Chondrocyte (in vitro differentiated cells): ENCODE measurements at regions not wholly inside any gene's neighbourhood (a gene's known extent, or its start where the extent isn't known, plus 50 kb on each side); places are given as distances from the start of the nearest gene placed in this dataset.

ENCODE experiments used
- DNase-seq: peaks from one replicate; pipeline ENCODE4 v3.0.0; 2021; ENCODE audit warnings: mixed read lengths, low spot score
- H3K27ac Mint-ChIP-seq: one replicate; pipeline ENCODE4 v1.8.0; 2021; ENCODE audit warnings: mild to moderate bottlenecking, moderate library complexity, mixed read lengths; ENCODE audit not compliant: unreplicated experiment
- H3K27me3 Mint-ChIP-seq: 2 replicates; pipeline ENCODE4 v1.8.0; 2021; ENCODE audit warnings: low read depth, mixed read lengths
- H3K36me3 Mint-ChIP-seq: 2 replicates; pipeline ENCODE4 v1.8.0; 2021; ENCODE audit warnings: low read depth, mixed read lengths
- H3K4me1 Mint-ChIP-seq: 2 replicates; pipeline ENCODE4 v1.8.0; 2021; ENCODE audit warnings: low read depth, mild to moderate bottlenecking, mixed read lengths
- H3K4me3 Mint-ChIP-seq: one replicate; pipeline ENCODE4 v1.8.0; 2021; ENCODE audit warnings: mild to moderate bottlenecking, moderate library complexity, mixed read lengths; ENCODE audit not compliant: unreplicated experiment
- H3K9me3 Mint-ChIP-seq: 2 replicates; pipeline ENCODE4 v1.8.0; 2021; ENCODE audit warnings: low read depth, mixed read lengths
- CTCF ChIP-seq: fragments of 200-600 bp; sonication (generic); IDR thresholded peaks from 2 replicates; pipeline ENCODE4 v1.5.0; 2021; ENCODE audit warnings: antibody characterized with exemption, mild to moderate bottlenecking, moderate library complexity

- no peaks in the 10 kb centered on the region for H3K27me3 Mint-ChIP-seq
- no peak overlapping the region for H3K27ac Mint-ChIP-seq
- no peaks in the 10 kb centered on the region for H3K4me1 Mint-ChIP-seq
- H3K4me3 Mint-ChIP-seq: no peak overlapping the region
- no peak for DNase-seq
- TF ChIP-seq CTCF: no peak
- no peaks in the 10 kb centered on the region for H3K36me3 Mint-ChIP-seq
- H3K9me3 Mint-ChIP-seq: peaks cover 8% of the 10 kb centered on the region
Observed at GRCh38 chrX:25537699-25538098, 521.9 kb upstream of the ARX start.

DNA sequence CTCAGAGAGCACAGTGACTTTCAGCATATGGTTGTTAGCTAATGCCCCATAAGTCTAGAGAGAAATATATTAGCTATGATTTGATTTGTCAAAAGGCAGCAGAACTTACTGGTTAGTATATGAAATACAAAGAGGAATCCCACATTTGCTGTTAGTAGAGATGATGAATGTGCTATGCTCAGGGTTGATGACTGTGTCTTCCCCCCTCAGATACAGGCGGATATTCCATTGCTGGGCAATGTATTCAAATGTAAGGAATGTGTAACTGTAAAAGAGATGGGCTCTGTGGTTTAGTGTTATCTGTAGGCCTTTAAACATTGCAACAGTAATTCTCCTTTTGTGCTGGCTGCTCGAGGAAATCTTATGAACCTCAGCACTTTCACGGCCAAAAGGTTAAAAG is 528.9 kb upstream of the ARX start:
- no peaks in the 10 kb centered on the region for H3K4me1 Mint-ChIP-seq
- no peak overlapping the region for H3K27ac Mint-ChIP-seq
- no peaks in the 10 kb centered on the region for H3K27me3 Mint-ChIP-seq
- H3K4me3 Mint-ChIP-seq: no peak overlapping the region
- no peak for TF ChIP-seq CTCF
- H3K36me3 Mint-ChIP-seq: no peaks in the 10 kb centered on the region
- peaks cover 2% of the 10 kb centered on the region for H3K9me3 Mint-ChIP-seq
- no peak for DNase-seq

DNA sequence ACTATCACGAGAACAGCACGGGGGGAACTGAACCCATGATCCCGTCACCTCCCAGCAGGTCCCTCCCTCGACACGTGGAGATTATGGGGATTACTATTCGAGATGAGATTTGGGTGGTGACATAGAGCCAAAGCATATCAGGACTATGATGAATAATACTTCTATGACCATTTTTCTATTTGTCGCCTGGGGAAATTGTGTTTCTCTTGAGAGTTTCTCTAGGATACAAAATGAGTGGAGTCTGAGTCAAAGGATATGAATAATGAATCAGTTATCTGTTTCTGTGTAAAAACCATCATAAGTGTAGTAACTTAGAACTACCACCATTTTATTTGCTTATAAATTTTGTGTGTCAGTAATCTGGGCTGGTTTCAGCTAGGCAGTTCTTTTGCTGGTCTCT is 533.0 kb upstream of the ARX start:
- no peaks in the 10 kb centered on the region for H3K27me3 Mint-ChIP-seq
- no peak for DNase-seq
- no peaks in the 10 kb centered on the region for H3K9me3 Mint-ChIP-seq
- no peaks in the 10 kb centered on the region for H3K36me3 Mint-ChIP-seq
- H3K4me3 Mint-ChIP-seq: no peak overlapping the region
- no peak for TF ChIP-seq CTCF
- no peaks in the 10 kb centered on the region for H3K4me1 Mint-ChIP-seq
- no peak overlapping the region for H3K27ac Mint-ChIP-seq

DNA sequence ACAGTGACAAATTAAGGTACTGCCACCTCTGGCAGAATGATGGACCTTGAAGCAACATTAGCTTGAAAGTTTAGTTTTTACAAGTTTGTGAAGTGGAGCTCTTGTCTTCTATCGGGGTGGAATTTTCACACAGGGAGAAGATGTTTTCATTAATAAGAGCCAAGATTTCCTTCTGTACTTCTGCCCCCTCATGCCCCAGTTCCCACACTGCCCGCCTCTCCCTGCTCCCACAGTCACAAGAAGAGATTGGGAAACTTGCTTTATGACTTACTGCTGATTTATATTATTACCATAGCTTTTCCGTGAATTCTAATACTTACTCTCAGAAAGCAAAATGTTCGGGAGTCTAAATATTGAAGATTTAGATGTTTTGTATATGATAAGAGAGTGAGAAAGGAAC is 539.8 kb upstream of the ARX start:
- no peak for DNase-seq
- no peaks in the 10 kb centered on the region for H3K27me3 Mint-ChIP-seq
- no peak overlapping the region for H3K27ac Mint-ChIP-seq
- H3K4me1 Mint-ChIP-seq: no peaks in the 10 kb centered on the region
- no peaks in the 10 kb centered on the region for H3K9me3 Mint-ChIP-seq
- TF ChIP-seq CTCF: no peak
- H3K4me3 Mint-ChIP-seq: no peak overlapping the region
- H3K36me3 Mint-ChIP-seq: no peaks in the 10 kb centered on the region

GRCh38 chrX:25558137-25558536 is 542.4 kb upstream of the ARX start:
- no peak for TF ChIP-seq CTCF
- peaks cover 6% of the 10 kb centered on the region for H3K9me3 Mint-ChIP-seq
- H3K4me3 Mint-ChIP-seq: no peak overlapping the region
- DNase-seq: no peak
- no peaks in the 10 kb centered on the region for H3K27me3 Mint-ChIP-seq
- H3K36me3 Mint-ChIP-seq: no peaks in the 10 kb centered on the region
- no peak overlapping the region for H3K27ac Mint-ChIP-seq
- H3K4me1 Mint-ChIP-seq: no peaks in the 10 kb centered on the region
